ENCODE measurements at regions not wholly inside any gene's neighbourhood (a gene's known extent, or its start where the extent isn't known, plus 50 kb on each side); places are given as distances from the start of the nearest gene placed in this dataset.

GRCh38 chr20:6855104-6855503 lies 87.6 kb downstream of the BMP2 start:
- Histone ChIP-seq H3K4me3 (ENCODE audit: low read length) (no peak overlapping the region), H3K27ac (ENCODE audit: low read depth, low read length) (no peak overlapping the region), H3K9me3 (ENCODE audit: control insufficient read depth, low read length) (no peaks in the 10 kb centered on the region), H3K36me3 (ENCODE audit: control insufficient read depth, insufficient read depth, low read length) (no peaks in the 10 kb centered on the region), H3K27me3 (ENCODE audit: control insufficient read depth, insufficient read depth, low read length, poor library complexity, severe bottlenecking) (no peaks in the 10 kb centered on the region), H3K4me1 (ENCODE audit: control insufficient read depth, insufficient read depth, low read length) (peaks cover 12% of the 10 kb centered on the region), H3K9ac (ENCODE audit: extremely low read depth, low read length, poor library complexity, severe bottlenecking) (no peak overlapping the region)
- peaks cover 10% of the 10 kb centered on the region for H3K27me3 Mint-ChIP-seq (ENCODE audit: insufficient read depth)
- H3K36me3 Mint-ChIP-seq (ENCODE audit: low read depth): no peaks in the 10 kb centered on the region
- DNase-seq: no peak
- peaks cover 24% of the 10 kb centered on the region for H3K4me1 Mint-ChIP-seq
- H3K9me3 Mint-ChIP-seq: no peaks in the 10 kb centered on the region
- H3K4me3 Mint-ChIP-seq: no peak overlapping the region
- TF ChIP-seq CTCF (conservative IDR thresholded peaks at IDR 0.05): no peak
- peak overlapping the region; percentile 40 for H3K27ac Mint-ChIP-seq
- WGBS, 2 experiments (ENCODE audit: insufficient coverage in 1 of 2, insufficient read length in 1 of 2): 65 to 66% methylated on average over 2 to 3 of the region's 3 CpGs

- WGBS, 2 experiments (ENCODE audit: insufficient coverage in 1 of 2, insufficient read length in 1 of 2): 72 to 100% methylated on average over 1 of the region's 1 CpG
- H3K9me3 ChIP-seq (ENCODE audit: control insufficient read depth, low read length): no peaks in the 10 kb centered on the region
- peaks cover 21% of the 10 kb centered on the region for H3K4me1 Mint-ChIP-seq
- no peak overlapping the region for H3K4me3 ChIP-seq (ENCODE audit: low read length)
- no peaks in the 10 kb centered on the region for H3K27me3 ChIP-seq (ENCODE audit: control insufficient read depth, insufficient read depth, low read length, poor library complexity, severe bottlenecking)
- no peaks in the 10 kb centered on the region for H3K36me3 ChIP-seq (ENCODE audit: control insufficient read depth, insufficient read depth, low read length)
- peaks cover 8% of the 10 kb centered on the region for H3K4me1 ChIP-seq (ENCODE audit: control insufficient read depth, insufficient read depth, low read length)
- no peak overlapping the region for H3K9ac ChIP-seq (ENCODE audit: extremely low read depth, low read length, poor library complexity, severe bottlenecking)
- no peak for DNase-seq
- H3K9me3 Mint-ChIP-seq: no peaks in the 10 kb centered on the region
- no peak for TF ChIP-seq CTCF (conservative IDR thresholded peaks at IDR 0.05)
- no peaks in the 10 kb centered on the region for H3K36me3 Mint-ChIP-seq (ENCODE audit: low read depth)
- no peak overlapping the region for H3K4me3 Mint-ChIP-seq
- H3K27me3 Mint-ChIP-seq (ENCODE audit: insufficient read depth): peaks cover 10% of the 10 kb centered on the region
- no peak overlapping the region for H3K27ac Mint-ChIP-seq
- H3K27ac ChIP-seq (ENCODE audit: low read depth, low read length): no peak overlapping the region
Measured at GRCh38 chr20:6855796-6856195, 88.3 kb downstream of the BMP2 start.

- Histone ChIP-seq H3K36me3 (ENCODE audit: control insufficient read depth, insufficient read depth, low read length) (no peaks in the 10 kb centered on the region), H3K4me1 (ENCODE audit: control insufficient read depth, insufficient read depth, low read length) (peaks cover 3% of the 10 kb centered on the region), H3K27ac (ENCODE audit: low read depth, low read length) (no peak overlapping the region), H3K9me3 (ENCODE audit: control insufficient read depth, low read length) (no peaks in the 10 kb centered on the region), H3K4me3 (ENCODE audit: low read length) (no peak overlapping the region), H3K9ac (ENCODE audit: extremely low read depth, low read length, poor library complexity, severe bottlenecking) (no peak overlapping the region), H3K27me3 (ENCODE audit: control insufficient read depth, insufficient read depth, low read length, poor library complexity, severe bottlenecking) (no peaks in the 10 kb centered on the region)
- no peak overlapping the region for H3K27ac Mint-ChIP-seq
- H3K4me3 Mint-ChIP-seq: no peak overlapping the region
- TF ChIP-seq CTCF (conservative IDR thresholded peaks at IDR 0.05): no peak
- H3K4me1 Mint-ChIP-seq: peaks cover 18% of the 10 kb centered on the region
- H3K27me3 Mint-ChIP-seq (ENCODE audit: insufficient read depth): peaks cover 10% of the 10 kb centered on the region
- H3K36me3 Mint-ChIP-seq (ENCODE audit: low read depth): no peaks in the 10 kb centered on the region
- no peak for DNase-seq
- H3K9me3 Mint-ChIP-seq: no peaks in the 10 kb centered on the region
- 94 to 100% methylated on average over 5 of the region's 5 CpGs for WGBS, 2 experiments (ENCODE audit: insufficient coverage in 1 of 2, insufficient read length in 1 of 2)
Measured at GRCh38 chr20:6857927-6858326, 90.4 kb downstream of the BMP2 start.

Measured in endodermal cell (in vitro differentiated cells).